Activated CD4-positive, alpha-beta T cell treated with anti-CD3 and anti-CD28 coated beads, Interleukin-2, amount 50 U/mL, for 24 hours (primary cell): ENCODE measurements at regions not wholly inside any gene's neighbourhood (a gene's known extent, or its start where the extent isn't known, plus 50 kb on each side); places are given as distances from the start of the nearest gene placed in this dataset.

Source experiments
- DNase-seq, 2 donors: peaks; one replicate each; pipeline ENCODE4 v3.0.0-alpha.2; 2020; ENCODE audit warnings: low read depth in 1 of 2, low spot score in 1 of 2

- no peak for DNase-seq
Observed at GRCh38 chr3:135784557-135784956, 181.0 kb upstream of the PPP2R3A start.

GRCh38 chr3:135788146-135788545 lies 177.4 kb upstream of the PPP2R3A start:
- DNase-seq, result no peak

GRCh38 chr3:135788978-135789377 lies 176.6 kb upstream of the PPP2R3A start:
- DNase-seq, result no peak

GRCh38 chr3:135792174-135792573 lies 173.4 kb upstream of the PPP2R3A start:
- no peak for DNase-seq

- no peak for DNase-seq
Observed at GRCh38 chr3:135792858-135793475, 172.6 kb upstream of the PPP2R3A start.

GRCh38 chr3:135800071-135800549 lies 165.4 kb upstream of the PPP2R3A start:
- DNase-seq, result no peak

GRCh38 chr3:135801018-135801417 lies 164.5 kb upstream of the PPP2R3A start:
- no peak for DNase-seq

GRCh38 chr3:135802171-135802570 lies 163.4 kb upstream of the PPP2R3A start:
- no peak for DNase-seq

GRCh38 chr3:135803028-135803692 lies 162.4 kb upstream of the PPP2R3A start:
- DNase-seq, result no peak

- DNase-seq, result no peak
Observed at GRCh38 chr3:135805752-135806151, 159.8 kb upstream of the PPP2R3A start.

GRCh38 chr3:135806317-135806716 lies 159.2 kb upstream of the PPP2R3A start:
- DNase-seq, result no peak

- DNase-seq, result no peak
Observed at GRCh38 chr3:135807879-135808278, 157.6 kb upstream of the PPP2R3A start.

GRCh38 chr3:135809021-135809634 lies 156.4 kb upstream of the PPP2R3A start:
- no peak for DNase-seq

- no peak for DNase-seq
Observed at GRCh38 chr3:135811651-135812050, 153.9 kb upstream of the PPP2R3A start.

- no peak for DNase-seq
Observed at GRCh38 chr3:135812057-135812456, 153.5 kb upstream of the PPP2R3A start.

- DNase-seq, result no peak
Observed at GRCh38 chr3:135834465-135834864, 131.1 kb upstream of the PPP2R3A start.

GRCh38 chr3:135837977-135838631 lies 127.4 kb upstream of the PPP2R3A start:
- no peak for DNase-seq

- no peak for DNase-seq
Observed at GRCh38 chr3:135840436-135840835, 125.1 kb upstream of the PPP2R3A start.

GRCh38 chr3:135844386-135844785 lies 121.1 kb upstream of the PPP2R3A start:
- DNase-seq, result no peak

GRCh38 chr3:135848051-135848450 lies 117.5 kb upstream of the PPP2R3A start:
- DNase-seq, result no peak

- DNase-seq, result no peak
Observed at GRCh38 chr3:135849827-135850226, 115.7 kb upstream of the PPP2R3A start.
